SK-N-SH treated with all-trans-retinoic acid at 6 μM for 48 hours (cell line): ENCODE measurements at regions not wholly inside any gene's neighbourhood (a gene's known extent, or its start where the extent isn't known, plus 50 kb on each side); places are given as distances from the start of the nearest gene placed in this dataset.

ENCODE experiments used
- ATAC-seq: fragments of 200-7000 bp; cut with Tn5 transposase; 3 replicates; pipeline ENCODE4 v1.9.1; 2020; ENCODE audit warnings: mild to moderate bottlenecking, moderate library complexity
- ARNTL ChIP-seq: fragments of 450-650 bp; formaldehyde crosslinking; IDR thresholded peaks from 2 replicates; pipeline ENCODE4 v1.5.0; 2020; ENCODE audit warnings: low read depth, mild to moderate bottlenecking, moderate library complexity, borderline replicate concordance
- BACH2 ChIP-seq: fragments of 250-450 bp; sonication (Bioruptor Pico); IDR thresholded peaks from 2 replicates; pipeline ENCODE4 v1.9.0; 2021; ENCODE audit warnings: mild to moderate bottlenecking, borderline replicate concordance
- GLIS3 ChIP-seq: fragments of 250-450 bp; sonication (Bioruptor Pico); IDR thresholded peaks from 2 replicates; pipeline ENCODE4 v1.5.0; 2020; ENCODE audit warnings: mild to moderate bottlenecking, moderate library complexity
- ISL1 ChIP-seq: fragments of 250-450 bp; sonication (Bioruptor Pico); IDR thresholded peaks from 2 replicates; pipeline ENCODE4 v2.1.2; 2022; ENCODE audit warnings: mild to moderate bottlenecking, moderate library complexity
- OSR1 ChIP-seq: fragments of 250-450 bp; sonication (Bioruptor Pico); IDR thresholded peaks from 2 replicates; pipeline ENCODE4 v1.8.0; 2022; ENCODE audit warnings: moderate library complexity, mild to moderate bottlenecking, inconsistent platforms
- POU6F1 ChIP-seq: fragments of 250-450 bp; sonication (Bioruptor Pico); IDR thresholded peaks from 2 replicates; pipeline ENCODE4 v1.8.0; 2021; ENCODE audit warnings: low read depth, mild to moderate bottlenecking, moderate library complexity, borderline replicate concordance
- PPARA ChIP-seq: fragments of 250-450 bp; sonication (Bioruptor Pico); IDR thresholded peaks from 2 replicates; pipeline ENCODE4 v1.5.0; 2020; ENCODE audit warnings: mild to moderate bottlenecking, borderline replicate concordance
- RARB ChIP-seq: fragments of 250-450 bp; sonication (Bioruptor Pico); IDR thresholded peaks from 2 replicates; pipeline ENCODE4 v1.8.0; 2021; ENCODE audit warnings: mild to moderate bottlenecking, moderate library complexity
- SNAI2 ChIP-seq: fragments of 250-450 bp; sonication (Bioruptor Pico); IDR thresholded peaks from 2 replicates; pipeline ENCODE4 v1.5.0; 2020; ENCODE audit warnings: mild to moderate bottlenecking, moderate library complexity
- TCF4 ChIP-seq: fragments of 250-450 bp; sonication (Bioruptor Pico); IDR thresholded peaks from 2 replicates; pipeline ENCODE4 v1.8.0; 2021; ENCODE audit warnings: mild to moderate bottlenecking, moderate library complexity, borderline replicate concordance
- TOX ChIP-seq: fragments of 250-450 bp; sonication (Bioruptor Pico); IDR thresholded peaks from 2 replicates; pipeline ENCODE4 v1.8.0; 2021; ENCODE audit warnings: mild to moderate bottlenecking, moderate library complexity, borderline replicate concordance
- TSHZ2 ChIP-seq: fragments of 250-450 bp; sonication (Bioruptor Pico); IDR thresholded peaks from 2 replicates; pipeline ENCODE4 v1.5.0; 2020; ENCODE audit warnings: mild to moderate bottlenecking, moderate library complexity
- ZC3H10 ChIP-seq: fragments of 250-450 bp; sonication (Bioruptor Pico); IDR thresholded peaks from 2 replicates; pipeline ENCODE4 v1.5.1; 2021; ENCODE audit warnings: mild to moderate bottlenecking, moderate library complexity
- ZFP3 ChIP-seq: fragments of 250-450 bp; sonication (Bioruptor Pico); IDR thresholded peaks from 2 replicates; pipeline ENCODE4 v1.5.0; 2020; ENCODE audit warnings: mild to moderate bottlenecking, moderate library complexity
- ZFP30 ChIP-seq: fragments of 450-650 bp; formaldehyde crosslinking; IDR thresholded peaks from 2 replicates; pipeline ENCODE4 v1.5.0; 2022; ENCODE audit warnings: mild to moderate bottlenecking, moderate library complexity
- ZNF565 ChIP-seq: fragments of 450-650 bp; formaldehyde crosslinking; conservative IDR thresholded peaks from 2 replicates; pipeline ENCODE4 v1.5.0; 2020; ENCODE audit warnings: low read depth, mild to moderate bottlenecking, moderate library complexity
- ZNF70 ChIP-seq: fragments of 450-650 bp; formaldehyde crosslinking; IDR thresholded peaks from 2 replicates; pipeline ENCODE4 v1.5.0; 2020; ENCODE audit warnings: mild to moderate bottlenecking, moderate library complexity
- ZNF8 ChIP-seq: fragments of 450-650 bp; formaldehyde crosslinking; IDR thresholded peaks from 2 replicates; pipeline ENCODE4 v1.5.0; 2020; ENCODE audit warnings: mild to moderate bottlenecking, moderate library complexity
- TF ChIP-seq, protein P1 (sequence below): fragments of 250-450 bp; sonication (Bioruptor Pico); IDR thresholded peaks from 2 replicates; pipeline ENCODE4 v1.8.0; 2020; ENCODE audit warnings: mild to moderate bottlenecking, moderate library complexity, borderline replicate concordance
- TF ChIP-seq, protein P2 (sequence below): fragments of 250-450 bp; sonication (Bioruptor Pico); IDR thresholded peaks from 2 replicates; pipeline ENCODE4 v1.5.1; 2020; ENCODE audit warnings: low read depth, mild to moderate bottlenecking, moderate library complexity

DNA sequence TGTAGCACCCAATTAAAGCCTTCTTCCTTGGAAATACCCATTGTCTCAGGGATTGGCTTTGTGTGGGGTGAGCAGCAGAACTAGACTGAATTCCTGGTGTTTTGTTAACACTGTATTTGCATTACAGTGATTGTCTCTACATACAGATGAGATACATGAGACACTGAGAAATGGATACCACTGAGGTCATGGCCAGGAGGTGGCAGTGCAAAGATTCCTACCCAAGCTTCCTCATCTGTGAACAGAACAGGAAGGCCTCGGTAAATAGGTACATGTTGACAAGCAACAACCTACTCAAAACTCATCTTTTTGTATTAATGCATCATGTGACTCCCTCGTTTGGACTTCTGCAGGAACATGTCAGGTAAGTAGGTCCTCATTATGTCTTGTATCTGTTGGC lies 445.8 kb upstream of the RGPD4 start (continued):
- no peak for TF ChIP-seq POU6F1 (CRISPR knock-in tag)
- no peak for TF ChIP-seq ZFP30 (CRISPR knock-in tag)
- no peak for TF ChIP-seq ZNF8 (CRISPR knock-in tag)
- no peak for TF ChIP-seq BACH2 (CRISPR knock-in tag)
- TF ChIP-seq TOX (CRISPR knock-in tag), result no peak
- no peak for TF ChIP-seq ZNF70 (CRISPR knock-in tag)
- no peak for TF ChIP-seq PPARA (CRISPR knock-in tag)
- TF ChIP-seq TSHZ2, result no peak
- TF ChIP-seq ZFP3 (CRISPR knock-in tag), result no peak
- TF ChIP-seq, all 23 proteins: peak for 0

GRCh38 chr2:107383691-107384090 lies 443.0 kb upstream of the RGPD4 start:
- no peak for ATAC-seq

GRCh38 chr2:107384422-107384821 lies 442.3 kb upstream of the RGPD4 start:
- ATAC-seq, result no peak

More at GRCh38 chr2:107383691-107384090, 443.0 kb upstream of the RGPD4 start:
- TF ChIP-seq ZFP30 (CRISPR knock-in tag) (no peak), ZNF565 (CRISPR knock-in tag) (no peak), SNAI2 (CRISPR knock-in tag) (no peak), ARNTL (CRISPR knock-in tag) (no peak), ISL1 (CRISPR knock-in tag) (no peak), GLIS3 (CRISPR knock-in tag) (no peak), ZNF70 (CRISPR knock-in tag) (no peak), RARB (CRISPR knock-in tag) (no peak), OSR1 (no peak), ZFP3 (CRISPR knock-in tag) (no peak), ZC3H10 (CRISPR knock-in tag) (no peak)
- TF ChIP-seq, protein P1, sequence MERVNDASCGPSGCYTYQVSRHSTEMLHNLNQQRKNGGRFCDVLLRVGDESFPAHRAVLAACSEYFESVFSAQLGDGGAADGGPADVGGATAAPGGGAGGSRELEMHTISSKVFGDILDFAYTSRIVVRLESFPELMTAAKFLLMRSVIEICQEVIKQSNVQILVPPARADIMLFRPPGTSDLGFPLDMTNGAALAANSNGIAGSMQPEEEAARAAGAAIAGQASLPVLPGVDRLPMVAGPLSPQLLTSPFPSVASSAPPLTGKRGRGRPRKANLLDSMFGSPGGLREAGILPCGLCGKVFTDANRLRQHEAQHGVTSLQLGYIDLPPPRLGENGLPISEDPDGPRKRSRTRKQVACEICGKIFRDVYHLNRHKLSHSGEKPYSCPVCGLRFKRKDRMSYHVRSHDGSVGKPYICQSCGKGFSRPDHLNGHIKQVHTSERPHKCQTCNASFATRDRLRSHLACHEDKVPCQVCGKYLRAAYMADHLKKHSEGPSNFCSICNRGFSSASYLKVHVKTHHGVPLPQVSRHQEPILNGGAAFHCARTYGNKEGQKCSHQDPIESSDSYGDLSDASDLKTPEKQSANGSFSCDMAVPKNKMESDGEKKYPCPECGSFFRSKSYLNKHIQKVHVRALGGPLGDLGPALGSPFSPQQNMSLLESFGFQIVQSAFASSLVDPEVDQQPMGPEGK (CRISPR knock-in tag), result no peak
- TF ChIP-seq, protein P2, sequence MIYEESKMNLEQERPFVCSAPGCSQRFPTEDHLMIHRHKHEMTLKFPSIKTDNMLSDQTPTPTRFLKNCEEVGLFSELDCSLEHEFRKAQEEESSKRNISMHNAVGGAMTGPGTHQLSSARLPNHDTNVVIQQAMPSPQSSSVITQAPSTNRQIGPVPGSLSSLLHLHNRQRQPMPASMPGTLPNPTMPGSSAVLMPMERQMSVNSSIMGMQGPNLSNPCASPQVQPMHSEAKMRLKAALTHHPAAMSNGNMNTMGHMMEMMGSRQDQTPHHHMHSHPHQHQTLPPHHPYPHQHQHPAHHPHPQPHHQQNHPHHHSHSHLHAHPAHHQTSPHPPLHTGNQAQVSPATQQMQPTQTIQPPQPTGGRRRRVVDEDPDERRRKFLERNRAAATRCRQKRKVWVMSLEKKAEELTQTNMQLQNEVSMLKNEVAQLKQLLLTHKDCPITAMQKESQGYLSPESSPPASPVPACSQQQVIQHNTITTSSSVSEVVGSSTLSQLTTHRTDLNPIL (CRISPR knock-in tag), result no peak

More at GRCh38 chr2:107384422-107384821, 442.3 kb upstream of the RGPD4 start:
- no peak for TF ChIP-seq TCF4
- no peak for TF ChIP-seq PPARA (CRISPR knock-in tag)
- TF ChIP-seq, protein P1 (CRISPR knock-in tag), result no peak
- no peak for TF ChIP-seq SNAI2 (CRISPR knock-in tag)
- TF ChIP-seq ZFP3 (CRISPR knock-in tag), result no peak
